Natural killer cell (primary cell): ENCODE measurements at regions not wholly inside any gene's neighbourhood (a gene's known extent, or its start where the extent isn't known, plus 50 kb on each side); places are given as distances from the start of the nearest gene placed in this dataset.

Experiments
- ATAC-seq, 3 donors: fragments of 150-1000 bp in 2 of 3; fragments of 200-7000 bp in 1 of 3; cut with Tn5 transposase; 1 replicate in 1 of 3; 2 replicates in 2 of 3; pipeline ENCODE4 v1.10.0; 2021; ENCODE audit warnings: mild to moderate bottlenecking in 2 of 3, moderate library complexity in 2 of 3
- DNase-seq, 2 donors: peaks; one replicate each; pipeline versions ENCODE4 v3.0.0 to v3.0.0-alpha.2; 2013 to 2021; ENCODE audit warnings: mixed read lengths in 1 of 2
- H3K27ac ChIP-seq: one replicate; pipeline ENCODE4 v1.5.1; 2013; ENCODE audit warnings: mild to moderate bottlenecking, low read length
- H3K27me3 ChIP-seq: one replicate; pipeline ENCODE4 v1.6.1; 2013; ENCODE audit warnings: low read length; ENCODE audit not compliant: control insufficient read depth, insufficient read depth
- H3K36me3 ChIP-seq: one replicate; pipeline ENCODE4 v1.6.1; 2013; ENCODE audit warnings: low read length; ENCODE audit not compliant: control insufficient read depth, insufficient read depth
- H3K4me1 ChIP-seq: one replicate; pipeline ENCODE4 v1.6.1; 2013; ENCODE audit warnings: low read length; ENCODE audit not compliant: control insufficient read depth, insufficient read depth
- H3K4me3 ChIP-seq: one replicate; pipeline ENCODE4 v1.5.1; 2013; ENCODE audit warnings: low read length
- H3K9me3 ChIP-seq: one replicate; pipeline ENCODE4 v1.6.1; 2013; ENCODE audit warnings: low read length; ENCODE audit not compliant: control insufficient read depth, insufficient read depth
- H3K27ac Mint-ChIP-seq, 2 donors: one replicate each; pipeline ENCODE4 v1.8.0; 2022; ENCODE audit warnings: mild to moderate bottlenecking in 2 of 2, mixed read lengths in 2 of 2, moderate library complexity in 1 of 2
- H3K27me3 Mint-ChIP-seq, 2 donors: one replicate each; pipeline ENCODE4 v1.8.0; 2022; ENCODE audit warnings: low read depth in 2 of 2, mixed read lengths in 2 of 2
- H3K36me3 Mint-ChIP-seq: one replicate; pipeline ENCODE4 v1.8.0; 2022; ENCODE audit warnings: mixed read lengths
- H3K4me1 Mint-ChIP-seq, 2 donors: one replicate each; pipeline ENCODE4 v1.8.0; 2022; ENCODE audit warnings: mixed read lengths in 2 of 2
- H3K4me3 Mint-ChIP-seq: one replicate; pipeline ENCODE4 v1.8.0; 2022; ENCODE audit warnings: mild to moderate bottlenecking, moderate library complexity, mixed read lengths
- H3K9me3 Mint-ChIP-seq, 2 donors: one replicate each; pipeline ENCODE4 v1.8.0; 2022; ENCODE audit warnings: mixed read lengths in 2 of 2
- WGBS: methylation state at CpG from one replicate; pipeline ENCODE4 v1.1.7; 2013; ENCODE audit warnings: missing lambda C conversion rate; ENCODE audit not compliant: insufficient coverage; 5-methylcytosine and 5-hydroxymethylcytosine counted together
- intact Hi-C: fragments of 100-400 bp; cut with micrococcal nuclease; formaldehyde crosslinking; loops from one replicate; pipeline ENCODE4 v1.14.2; 2022
- TF ChIP-seq, protein P1 (sequence below): fragments of 200-600 bp; IDR thresholded peaks from one replicate; pipeline ENCODE4 v1.8.0; 2022; ENCODE audit warnings: antibody characterized with exemption

DNA sequence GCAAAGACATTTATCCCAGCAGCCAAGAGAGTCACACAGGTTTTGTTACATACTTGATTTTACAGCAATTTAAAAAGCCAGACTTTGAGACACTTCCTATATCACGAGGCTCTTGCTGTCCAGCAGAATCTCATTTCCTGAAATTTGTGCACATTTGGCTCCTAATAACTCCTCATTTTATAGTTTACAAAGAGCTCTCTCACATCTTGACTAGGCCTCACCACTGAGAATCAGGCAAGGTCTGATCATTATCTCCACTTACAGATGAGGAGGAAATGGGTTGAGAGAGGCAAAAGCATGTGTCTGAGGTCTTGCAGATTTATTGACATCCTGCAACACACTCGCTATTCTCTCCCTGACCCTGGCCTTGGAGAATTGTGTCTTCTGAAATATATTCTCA, 426.8 kb downstream of the MAFB start:
- Mint-ChIP-seq H3K27me3 (no peaks in the 10 kb centered on the region), H3K4me1 (no peaks in the 10 kb centered on the region), H3K4me3 (no peak overlapping the region), H3K27ac (no peak overlapping the region), H3K36me3 (no peaks in the 10 kb centered on the region), H3K9me3 (no peaks in the 10 kb centered on the region)
- no peaks in the 10 kb centered on the region for H3K27me3 ChIP-seq
- DNase-seq (no peak), ATAC-seq (no peak)
- intact Hi-C loops, result no loop called here
- no peak overlapping the region for H3K4me3 ChIP-seq
- TF ChIP-seq, protein P1, sequence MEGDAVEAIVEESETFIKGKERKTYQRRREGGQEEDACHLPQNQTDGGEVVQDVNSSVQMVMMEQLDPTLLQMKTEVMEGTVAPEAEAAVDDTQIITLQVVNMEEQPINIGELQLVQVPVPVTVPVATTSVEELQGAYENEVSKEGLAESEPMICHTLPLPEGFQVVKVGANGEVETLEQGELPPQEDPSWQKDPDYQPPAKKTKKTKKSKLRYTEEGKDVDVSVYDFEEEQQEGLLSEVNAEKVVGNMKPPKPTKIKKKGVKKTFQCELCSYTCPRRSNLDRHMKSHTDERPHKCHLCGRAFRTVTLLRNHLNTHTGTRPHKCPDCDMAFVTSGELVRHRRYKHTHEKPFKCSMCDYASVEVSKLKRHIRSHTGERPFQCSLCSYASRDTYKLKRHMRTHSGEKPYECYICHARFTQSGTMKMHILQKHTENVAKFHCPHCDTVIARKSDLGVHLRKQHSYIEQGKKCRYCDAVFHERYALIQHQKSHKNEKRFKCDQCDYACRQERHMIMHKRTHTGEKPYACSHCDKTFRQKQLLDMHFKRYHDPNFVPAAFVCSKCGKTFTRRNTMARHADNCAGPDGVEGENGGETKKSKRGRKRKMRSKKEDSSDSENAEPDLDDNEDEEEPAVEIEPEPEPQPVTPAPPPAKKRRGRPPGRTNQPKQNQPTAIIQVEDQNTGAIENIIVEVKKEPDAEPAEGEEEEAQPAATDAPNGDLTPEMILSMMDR, result no peak
- no peaks in the 10 kb centered on the region for H3K4me1 ChIP-seq
- 3% methylated on average over 2 of the region's 2 CpGs for WGBS
- no peaks in the 10 kb centered on the region for H3K9me3 ChIP-seq
- no peaks in the 10 kb centered on the region for H3K36me3 ChIP-seq
- H3K27ac ChIP-seq, result no peak overlapping the region

DNA sequence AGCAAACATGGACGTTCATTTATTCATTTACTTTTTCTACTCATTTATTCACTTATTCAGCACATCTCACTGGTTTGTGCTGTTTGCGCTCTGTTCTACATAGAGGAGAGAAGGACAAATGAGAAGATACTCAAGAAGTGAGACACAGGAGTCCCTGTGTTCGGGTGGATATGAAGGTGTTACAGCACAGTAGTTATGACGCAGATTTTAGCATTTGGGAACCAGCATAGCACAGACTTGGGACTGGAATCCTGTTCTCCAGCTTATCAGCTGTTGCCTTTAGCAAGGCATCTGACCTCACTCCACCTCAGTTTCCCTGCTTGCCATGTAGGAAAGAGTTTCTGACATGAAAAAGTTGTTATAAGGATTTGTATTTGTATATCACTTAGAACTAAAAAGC, 430.1 kb downstream of the MAFB start:
- no peaks in the 10 kb centered on the region for H3K9me3 Mint-ChIP-seq
- H3K4me3 ChIP-seq, result no peak overlapping the region
- DNase-seq (no peak), ATAC-seq (no peak)
- peaks cover 6 to 11% of the 10 kb centered on the region in 2 donors for H3K27me3 Mint-ChIP-seq
- no peak overlapping the region for H3K4me3 Mint-ChIP-seq
- H3K4me1 ChIP-seq, result no peaks in the 10 kb centered on the region
- H3K27me3 ChIP-seq, result no peaks in the 10 kb centered on the region
- no peaks in the 10 kb centered on the region for H3K36me3 Mint-ChIP-seq
- TF ChIP-seq, protein P1, result no peak
- 70% methylated on average over 4 of the region's 4 CpGs for WGBS
- no peaks in the 10 kb centered on the region for H3K9me3 ChIP-seq
- intact Hi-C loops, result no loop called here
- H3K27ac ChIP-seq, result no peak overlapping the region
- no peak overlapping the region for H3K27ac Mint-ChIP-seq
- no peaks in the 10 kb centered on the region for H3K4me1 Mint-ChIP-seq
- H3K36me3 ChIP-seq, result no peaks in the 10 kb centered on the region

DNA sequence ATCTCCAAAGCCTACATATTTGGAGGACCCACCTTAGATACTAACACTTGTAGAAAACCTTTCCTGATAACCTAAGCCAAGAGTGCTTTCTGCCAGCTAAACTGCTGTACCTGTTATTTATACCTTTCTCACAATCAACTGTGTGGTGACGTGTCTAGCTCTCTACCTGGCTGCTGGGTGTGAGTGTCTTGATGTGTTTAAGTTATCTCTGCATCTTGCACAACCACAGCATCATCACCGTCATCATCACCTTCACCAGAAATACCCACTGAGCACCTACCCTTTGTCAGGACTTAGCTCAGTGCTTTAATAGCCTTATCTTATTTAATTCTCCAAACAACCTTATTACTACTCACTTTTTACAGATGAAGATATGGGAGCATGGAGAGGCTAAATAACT, 431.3 kb downstream of the MAFB start:
- Mint-ChIP-seq H3K36me3 (no peaks in the 10 kb centered on the region), H3K4me1 (no peaks in the 10 kb centered on the region), H3K27ac (no peak overlapping the region), H3K4me3 (no peak overlapping the region), H3K27me3 (peaks cover 6 to 11% of the 10 kb centered on the region in 2 donors), H3K9me3 (no peaks in the 10 kb centered on the region)
- no peaks in the 10 kb centered on the region for H3K27me3 ChIP-seq
- DNase-seq (no peak), ATAC-seq (no peak)
- TF ChIP-seq, protein P1, result no peak
- 78% methylated on average over 1 of the region's 2 CpGs for WGBS
- H3K4me1 ChIP-seq, result no peaks in the 10 kb centered on the region
- intact Hi-C loops, result no loop called here
- no peaks in the 10 kb centered on the region for H3K36me3 ChIP-seq
- H3K27ac ChIP-seq, result no peak overlapping the region
- no peak overlapping the region for H3K4me3 ChIP-seq
- no peaks in the 10 kb centered on the region for H3K9me3 ChIP-seq

DNA sequence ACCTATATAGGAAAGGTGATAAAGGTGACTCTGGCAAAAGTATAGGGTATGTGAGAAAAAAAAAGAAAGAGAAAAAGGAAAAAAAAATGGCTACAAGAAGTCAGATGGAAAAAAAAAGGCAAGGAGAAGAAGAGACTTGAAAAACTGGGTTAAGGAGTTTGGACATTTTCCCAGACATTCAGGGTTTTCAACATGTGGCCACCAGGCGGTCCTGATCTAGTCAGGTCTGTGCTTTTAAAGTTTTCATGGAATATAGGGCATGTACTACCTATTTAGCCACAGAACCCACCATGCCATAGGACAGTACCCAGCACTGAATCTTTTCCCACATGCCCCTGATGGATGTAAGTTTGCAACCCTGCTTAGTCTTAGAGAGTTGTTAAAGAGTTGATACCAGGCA, 433.7 kb downstream of the MAFB start:
- Histone ChIP-seq H3K4me1 (no peaks in the 10 kb centered on the region), H3K27ac (no peak overlapping the region), H3K9me3 (no peaks in the 10 kb centered on the region), H3K27me3 (no peaks in the 10 kb centered on the region), H3K4me3 (no peak overlapping the region), H3K36me3 (no peaks in the 10 kb centered on the region)
- no peaks in the 10 kb centered on the region for H3K36me3 Mint-ChIP-seq
- ATAC-seq (no peak), DNase-seq (no peak)
- intact Hi-C loops, result no loop called here
- TF ChIP-seq, protein P1, result no peak
- H3K9me3 Mint-ChIP-seq, result no peaks in the 10 kb centered on the region
- no peak overlapping the region for H3K27ac Mint-ChIP-seq
- H3K27me3 Mint-ChIP-seq, result peaks cover 6 to 11% of the 10 kb centered on the region in 2 donors
- WGBS, result 58% methylated on average over 1 of the region's 1 CpG
- no peak overlapping the region for H3K4me3 Mint-ChIP-seq
- H3K4me1 Mint-ChIP-seq, result no peaks in the 10 kb centered on the region
